OCI-M2 (cell line): ENCODE measurements at regions not wholly inside any gene's neighbourhood (a gene's known extent, or its start where the extent isn't known, plus 50 kb on each side); places are given as distances from the start of the nearest gene placed in this dataset.
A peak's percentile ranks its signal among the peaks of the same experiment; 100 is the strongest.
"Not testable (repeated sequence)": the region's sequence is repeated elsewhere in the genome, so short reads cannot be mapped to it uniquely, and the experiment has no call there.

Experiments used
- DNase-seq: peaks from one replicate; lab custom pipeline; 2025; ENCODE audit not compliant: unreplicated experiment; lab: John Stamatoyannopoulos, UW

GRCh38 chr14:105883066-105884005 is 357.0 kb downstream of the TMEM121 start:
- no peak for DNase-seq

GRCh38 chr14:105884192-105884807 is 357.9 kb downstream of the TMEM121 start:
- DNase-seq = not testable (repeated sequence)

GRCh38 chr14:105884808-105885281 is 358.5 kb downstream of the TMEM121 start:
- no peak for DNase-seq

GRCh38 chr14:105885561-105886320 is 359.4 kb downstream of the TMEM121 start:
- DNase-seq = no peak

DNA sequence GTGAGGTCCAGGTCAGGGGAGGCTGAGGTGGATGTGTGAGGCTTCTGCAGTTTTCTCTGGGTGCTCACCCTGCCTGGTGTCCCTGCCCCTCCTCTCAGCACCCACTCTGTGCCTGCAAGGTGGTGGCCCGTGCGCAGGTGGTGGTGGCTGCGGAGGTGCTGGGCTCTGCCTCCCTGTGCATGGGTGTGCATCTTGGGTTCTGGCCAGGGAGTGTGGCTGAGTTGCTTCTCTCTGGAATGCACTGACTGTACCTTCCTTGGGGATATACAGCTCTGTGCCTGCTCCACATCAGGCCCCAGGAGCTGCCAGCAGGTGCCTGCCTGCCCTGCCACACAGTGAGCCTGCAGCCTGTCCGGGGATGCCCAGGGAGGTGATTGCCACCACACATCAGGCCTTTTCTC is 360.4 kb downstream of the TMEM121 start:
- DNase-seq = not testable (repeated sequence)

DNA sequence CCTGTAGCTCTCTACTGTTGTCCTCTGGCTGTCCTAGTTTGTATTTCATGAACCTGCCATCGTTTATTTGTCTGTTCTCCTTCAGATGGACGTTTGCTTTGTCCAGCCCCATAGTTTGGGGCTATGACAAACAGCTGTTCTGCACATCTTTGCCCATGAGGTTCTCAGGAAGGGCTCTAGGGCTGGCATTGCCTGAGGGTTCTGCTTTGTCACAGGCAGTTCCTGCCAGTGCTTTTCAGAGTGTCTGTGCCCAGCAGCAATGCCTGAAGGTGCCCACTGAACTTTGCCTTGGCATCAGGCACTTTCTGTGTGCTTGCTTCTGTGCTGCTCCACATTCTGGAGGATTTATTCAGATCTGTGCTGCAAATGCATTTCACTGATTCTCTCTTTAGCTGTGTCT is 361.3 kb downstream of the TMEM121 start:
- no peak for DNase-seq

DNA sequence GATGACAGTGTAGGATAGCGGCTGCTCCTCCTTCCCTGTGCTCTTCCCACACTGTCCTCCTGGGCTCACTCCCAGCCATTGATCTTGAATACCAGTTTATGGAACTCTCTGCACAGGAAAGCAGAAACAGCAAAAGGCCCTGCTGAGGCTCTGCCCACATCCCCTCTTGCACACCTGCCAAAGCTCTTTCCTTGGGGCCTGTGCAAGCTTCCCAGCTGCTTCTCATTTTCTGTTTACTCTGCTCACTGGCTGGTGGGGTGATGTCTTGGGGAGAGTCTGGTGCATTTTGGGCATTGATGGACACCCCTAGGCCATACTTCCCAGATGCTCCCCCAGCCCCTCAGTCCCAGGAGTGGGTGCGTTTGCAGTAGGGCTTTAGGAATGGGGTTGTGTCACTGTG is 361.8 kb downstream of the TMEM121 start:
- no peak for DNase-seq

- no peak for DNase-seq
These were observed 362.6 kb downstream of the TMEM121 start for GRCh38 chr14:105888784-105889665.

DNA sequence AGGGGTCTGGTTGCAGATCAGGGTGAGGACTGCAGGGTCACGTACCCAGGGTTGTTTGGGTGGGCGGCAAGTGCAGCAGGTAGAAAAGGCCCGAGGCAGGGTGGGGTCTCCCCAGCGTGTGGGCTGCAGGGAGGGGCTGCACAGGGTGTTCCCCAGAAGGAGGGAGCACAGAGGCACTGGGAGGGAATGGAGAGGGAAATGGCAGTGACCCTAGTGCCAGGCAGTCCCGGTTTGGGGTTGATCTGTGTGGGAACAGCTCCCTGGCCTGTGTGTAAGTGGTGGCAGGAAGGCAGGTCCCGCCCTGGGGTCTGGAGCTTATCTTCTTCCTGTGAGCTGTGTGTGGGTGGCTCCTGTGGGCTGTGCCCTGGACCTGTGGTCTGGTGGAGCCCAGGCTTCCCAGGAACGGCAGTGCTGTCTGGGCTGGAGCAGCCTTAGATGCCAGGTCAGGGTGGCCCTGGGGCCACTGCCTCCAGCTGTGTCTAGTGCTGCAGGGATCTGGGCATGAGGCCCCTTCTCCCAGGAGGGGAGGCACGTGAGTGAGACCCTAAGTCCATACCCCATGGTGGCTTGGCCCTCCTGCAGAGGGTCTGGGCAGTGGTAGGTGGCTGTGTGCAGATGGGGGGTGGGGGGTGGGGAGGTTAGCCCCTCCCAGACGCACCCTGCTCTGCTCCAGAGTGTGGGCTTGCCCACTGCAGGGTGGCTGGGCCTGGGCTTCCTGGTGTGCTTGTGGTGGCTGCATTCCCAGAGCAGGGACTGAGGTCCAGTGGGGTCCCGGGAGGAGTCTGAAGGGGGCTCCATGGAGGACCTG is 363.5 kb downstream of the TMEM121 start:
- peak; percentile 77 for DNase-seq

- no peak for DNase-seq
These were observed 364.3 kb downstream of the TMEM121 start for GRCh38 chr14:105890474-105891220.

DNA sequence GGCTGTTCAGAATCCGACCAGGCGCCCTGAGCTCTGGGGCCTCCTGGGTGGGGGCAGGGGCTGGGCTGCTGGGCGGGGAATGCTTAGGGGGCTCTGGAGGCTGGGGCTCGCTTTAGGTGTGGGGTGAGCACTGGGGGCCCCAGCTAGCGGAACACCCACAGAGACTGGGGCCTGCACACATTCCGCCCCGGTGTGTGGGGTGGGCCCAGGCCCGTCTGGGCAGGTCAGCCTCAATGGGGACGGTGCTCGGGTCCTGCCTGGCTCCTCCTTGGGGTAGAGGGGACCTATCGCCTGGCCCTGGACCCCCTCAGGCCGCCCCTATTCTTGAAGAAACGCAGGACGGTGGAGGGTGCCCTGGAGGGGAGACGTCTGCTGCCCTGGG is 364.8 kb downstream of the TMEM121 start:
- no peak for DNase-seq

- no peak for DNase-seq
These were observed 365.5 kb downstream of the TMEM121 start for GRCh38 chr14:105891631-105892452.

DNA sequence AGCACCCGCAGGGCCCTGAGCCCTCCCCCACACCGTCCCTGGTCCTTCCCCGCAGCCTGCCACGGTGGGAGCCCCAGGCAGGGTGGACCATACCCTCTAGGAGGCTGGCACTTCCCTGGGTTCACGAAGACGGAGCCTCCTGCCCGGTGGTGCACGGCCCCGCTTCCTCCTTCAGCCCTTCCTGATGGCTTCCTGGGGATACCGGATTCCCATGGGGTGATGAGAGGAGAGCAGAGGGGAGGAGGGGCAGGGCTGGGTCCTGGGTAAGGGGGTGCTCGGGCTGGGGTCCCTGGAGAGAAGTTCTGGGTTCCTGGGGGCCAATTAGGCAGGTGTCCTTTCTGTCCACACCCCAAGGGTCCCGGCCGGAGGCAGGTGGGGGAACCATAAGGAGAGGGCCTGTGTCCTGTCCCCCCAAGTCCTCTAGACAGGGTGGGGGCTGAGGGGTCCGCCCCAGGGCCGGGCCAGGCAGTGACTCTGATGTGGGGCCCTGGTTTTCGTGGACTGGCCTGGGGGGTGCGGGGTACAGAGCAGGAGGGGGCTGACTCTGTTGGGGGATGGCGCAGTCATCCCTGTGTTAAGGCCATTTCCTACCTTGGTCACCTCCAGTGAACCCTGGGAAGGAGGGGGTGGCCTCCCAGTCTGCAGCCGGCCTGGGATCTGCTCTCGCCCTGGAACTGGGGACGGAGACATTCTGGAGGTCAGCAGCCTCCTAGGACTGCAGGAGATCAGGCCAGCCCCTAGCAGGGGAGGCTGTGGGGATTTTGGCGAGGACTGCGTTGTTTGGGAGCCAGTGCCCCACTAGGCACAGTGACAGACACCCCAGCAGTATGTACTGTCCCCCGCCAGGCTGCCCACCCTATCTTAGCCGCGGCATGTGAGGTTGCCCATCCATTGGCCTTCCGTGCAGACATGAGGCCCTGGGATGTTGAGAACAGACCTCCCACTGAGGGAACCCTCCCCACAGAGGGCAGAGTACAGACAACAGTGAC is 366.4 kb downstream of the TMEM121 start:
- DNase-seq = not testable (repeated sequence)

DNA sequence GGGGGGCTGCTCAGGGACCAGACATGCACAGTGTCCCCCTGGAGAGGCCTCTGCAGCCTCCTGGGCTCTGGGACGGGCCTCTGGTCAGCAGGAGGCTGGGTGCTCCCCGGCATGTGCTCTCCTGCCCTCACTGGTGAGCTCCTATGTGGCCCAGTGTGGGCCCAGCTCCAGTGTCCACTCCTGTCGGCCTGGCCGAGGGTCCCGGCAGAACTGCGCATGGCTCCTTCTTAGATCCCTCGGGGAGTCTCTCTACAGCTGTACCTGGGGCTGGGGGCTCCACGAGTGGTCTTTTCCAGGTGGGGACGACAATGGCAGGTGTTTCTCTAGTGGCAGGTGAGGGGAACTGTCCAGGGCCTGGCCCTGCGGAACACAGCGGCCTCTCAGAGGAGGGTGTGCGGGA is 367.3 kb downstream of the TMEM121 start:
- not testable (repeated sequence) for DNase-seq

DNA sequence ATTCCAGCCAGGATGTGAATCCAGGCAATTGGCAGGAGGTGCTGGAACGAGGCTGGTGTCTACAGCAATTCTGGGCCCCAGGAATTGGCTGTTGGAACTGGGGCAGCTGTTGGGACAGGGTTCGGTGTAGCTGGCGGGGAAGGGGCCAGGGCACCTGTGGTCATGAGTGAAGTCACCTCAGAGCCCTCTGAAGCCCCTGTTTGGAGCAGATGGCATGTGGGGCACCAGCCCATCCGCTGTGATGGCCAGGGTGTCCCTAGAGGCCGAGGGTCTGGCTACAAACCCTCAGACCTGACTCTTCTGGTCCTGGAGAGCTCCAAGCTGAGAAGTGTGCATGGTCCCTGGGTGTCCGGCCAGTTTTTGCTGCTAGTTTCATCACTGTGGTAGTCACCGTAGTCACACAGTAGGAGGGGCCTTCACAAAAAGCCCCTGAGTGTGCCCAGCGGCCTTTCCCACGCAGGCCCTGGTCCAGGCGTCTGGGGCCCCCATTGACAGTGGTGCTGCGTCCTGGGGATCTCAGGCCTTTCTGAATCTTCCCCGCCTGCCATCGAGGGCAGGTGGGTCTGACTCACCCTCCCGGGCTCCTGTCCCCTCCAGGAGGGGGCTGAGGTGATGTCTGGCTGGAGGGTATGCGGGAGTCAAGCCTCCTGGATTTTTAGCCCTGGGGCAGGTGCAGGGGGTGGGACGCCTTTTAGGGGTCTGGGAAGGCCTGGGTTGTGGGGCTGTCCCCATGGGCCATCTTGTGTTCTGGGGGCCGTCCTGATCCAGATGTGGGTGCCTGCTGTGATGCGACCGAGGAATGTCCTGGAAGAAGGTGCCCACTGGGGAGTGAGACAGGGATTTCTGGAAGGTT is 368.0 kb downstream of the TMEM121 start:
- DNase-seq = no peak
